ENCODE measurements at regions not wholly inside any gene's neighbourhood (a gene's known extent, or its start where the extent isn't known, plus 50 kb on each side); places are given as distances from the start of the nearest gene placed in this dataset.

DNA sequence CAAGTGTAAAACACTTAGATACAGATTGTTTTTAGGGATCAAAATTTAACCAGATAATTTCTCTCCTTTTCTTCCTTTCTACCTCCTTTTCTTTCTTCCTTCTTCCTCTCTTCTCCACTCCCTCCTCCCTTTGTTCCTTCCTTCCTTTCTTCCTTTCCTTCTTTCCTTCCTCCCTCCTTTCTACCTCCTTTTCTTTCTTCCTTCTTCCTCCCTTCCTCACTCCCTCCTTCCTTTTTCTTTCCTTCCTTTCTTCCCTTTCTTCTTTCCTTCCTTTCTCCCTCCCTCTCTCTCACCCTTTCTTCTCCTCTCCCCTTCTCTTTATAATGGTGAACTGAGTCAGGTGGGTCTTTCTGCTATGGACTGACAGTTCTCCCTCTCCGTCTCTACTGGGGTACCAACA, 397.5 kb upstream of the CDH11 start:
- DNase-seq: no peak

- DNase-seq: no peak
Observed at GRCh38 chr16:65515193-65515592, 393.3 kb upstream of the CDH11 start.

DNA sequence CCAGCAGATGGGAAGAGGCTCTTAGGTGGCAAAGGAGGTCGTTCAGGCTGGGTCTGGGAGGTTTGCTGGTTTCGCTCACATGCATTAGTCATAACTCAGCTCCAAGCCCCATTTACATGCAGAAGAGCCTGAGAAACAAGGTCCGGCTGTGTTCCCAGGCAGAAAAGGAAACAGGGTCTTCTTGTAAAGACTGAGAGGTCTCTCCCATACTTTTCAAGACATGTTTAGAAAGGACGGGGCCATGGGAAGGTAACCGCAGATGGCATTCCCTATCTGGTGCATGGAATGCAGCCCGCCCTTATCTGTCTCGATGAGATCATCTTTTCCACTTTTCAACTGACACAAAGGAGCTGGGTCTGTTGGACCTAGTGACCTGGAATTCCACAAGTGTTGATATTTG, 389.0 kb upstream of the CDH11 start:
- no peak for DNase-seq

DNA sequence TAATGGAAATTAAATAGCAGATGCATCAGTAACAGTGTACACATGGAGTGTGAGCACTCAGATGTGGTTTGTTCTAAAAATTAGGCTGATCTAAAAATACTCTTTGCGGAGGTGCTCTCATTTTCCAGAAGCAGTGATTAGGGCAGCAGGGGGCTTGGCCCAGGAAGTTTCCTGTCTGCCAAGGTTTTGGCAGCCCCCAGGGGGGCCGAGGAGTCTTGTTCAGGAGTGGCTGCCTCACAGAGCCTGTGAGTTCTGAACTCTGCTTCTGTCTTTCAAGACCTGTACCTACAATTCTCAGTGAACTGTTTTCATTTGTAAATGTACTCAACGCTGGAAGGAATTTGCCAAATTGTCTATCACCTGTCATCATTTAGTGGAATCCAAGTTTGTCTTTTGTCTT, 388.4 kb upstream of the CDH11 start:
- DNase-seq: no peak

DNA sequence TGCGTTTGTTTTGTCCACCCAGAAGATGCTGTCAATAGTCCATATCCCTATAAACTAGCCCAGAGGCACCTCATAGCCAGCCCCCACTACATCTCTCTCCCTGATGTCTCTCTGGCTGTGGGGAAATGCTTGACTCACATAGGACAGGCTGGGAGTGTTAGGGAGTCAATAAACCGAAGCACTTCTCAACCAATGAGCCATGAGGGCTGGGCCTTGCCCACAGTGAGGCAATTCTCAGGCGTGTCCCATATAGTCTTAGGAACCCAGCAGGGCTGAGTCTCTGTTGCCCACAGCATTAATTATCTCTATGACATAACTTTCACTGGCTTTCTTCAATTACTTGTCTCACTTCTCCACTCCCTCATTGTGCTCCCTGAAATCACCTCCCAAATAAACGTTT, 387.3 kb upstream of the CDH11 start:
- no peak for DNase-seq

- DNase-seq: no peak
Observed at GRCh38 chr16:65500919-65501318, 379.1 kb upstream of the CDH11 start.

DNA sequence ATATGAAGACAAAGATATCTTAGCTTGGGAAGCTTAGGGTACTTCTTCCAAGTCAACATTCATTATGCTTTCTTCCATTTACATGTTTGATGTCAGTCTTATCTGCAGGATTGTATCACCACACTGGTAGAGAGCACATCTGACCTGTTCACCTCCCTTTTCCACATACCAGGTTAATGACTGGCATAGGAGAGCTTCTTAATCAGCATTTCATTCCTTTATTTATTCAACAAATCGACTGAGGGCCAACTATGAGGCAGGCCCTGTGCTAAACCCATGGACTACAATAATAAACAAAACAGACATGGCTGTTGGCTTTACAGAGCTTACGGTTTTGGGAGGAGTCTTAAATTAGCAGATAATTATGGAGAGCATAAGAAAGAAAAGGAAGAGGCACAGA, 378.1 kb upstream of the CDH11 start:
- no peak for DNase-seq

GRCh38 chr16:65499566-65499965, 377.7 kb upstream of the CDH11 start:
- DNase-seq: no peak

DNA sequence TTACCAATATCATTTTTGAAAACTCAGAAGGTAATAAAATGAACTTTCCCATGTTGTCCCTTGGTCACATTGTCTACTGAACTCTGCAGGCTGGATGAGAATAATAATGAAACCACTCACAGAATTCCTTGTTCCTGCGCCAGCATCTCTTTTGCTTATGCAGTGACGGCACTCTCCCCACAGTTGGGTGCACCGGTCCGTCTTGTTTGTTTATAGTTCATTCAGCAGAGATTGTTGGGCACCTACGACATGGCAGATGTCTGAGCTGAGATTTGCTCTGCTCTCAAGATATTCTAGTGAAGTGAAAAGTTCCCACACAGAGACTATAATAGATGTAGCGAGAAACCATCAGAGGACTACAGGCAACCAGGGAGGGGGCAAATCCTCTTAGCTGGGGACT, 375.7 kb upstream of the CDH11 start:
- DNase-seq: no peak

- no peak for DNase-seq
Observed at GRCh38 chr16:65495106-65495505, 373.2 kb upstream of the CDH11 start.

DNA sequence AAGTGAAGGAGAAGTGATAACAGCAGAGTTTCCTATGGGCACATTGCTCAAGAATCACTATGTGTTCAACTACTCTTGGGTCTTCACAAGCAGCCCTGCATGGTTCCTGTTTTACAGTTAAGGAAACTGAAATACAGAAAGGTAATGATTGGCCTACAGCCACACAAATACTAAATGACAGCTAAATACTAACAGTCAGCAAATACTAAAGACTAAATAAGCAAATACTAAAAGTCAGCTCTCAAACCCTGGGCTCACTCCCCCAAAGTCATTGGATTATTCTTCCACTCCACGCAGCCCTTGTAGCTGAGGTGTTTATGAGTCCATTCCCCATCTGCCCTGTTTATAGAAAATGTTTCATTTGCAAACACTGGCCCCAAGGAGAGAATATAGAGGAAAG, 372.7 kb upstream of the CDH11 start:
- no peak for DNase-seq

GRCh38 chr16:65494080-65494479, 372.2 kb upstream of the CDH11 start:
- DNase-seq: no peak

DNA sequence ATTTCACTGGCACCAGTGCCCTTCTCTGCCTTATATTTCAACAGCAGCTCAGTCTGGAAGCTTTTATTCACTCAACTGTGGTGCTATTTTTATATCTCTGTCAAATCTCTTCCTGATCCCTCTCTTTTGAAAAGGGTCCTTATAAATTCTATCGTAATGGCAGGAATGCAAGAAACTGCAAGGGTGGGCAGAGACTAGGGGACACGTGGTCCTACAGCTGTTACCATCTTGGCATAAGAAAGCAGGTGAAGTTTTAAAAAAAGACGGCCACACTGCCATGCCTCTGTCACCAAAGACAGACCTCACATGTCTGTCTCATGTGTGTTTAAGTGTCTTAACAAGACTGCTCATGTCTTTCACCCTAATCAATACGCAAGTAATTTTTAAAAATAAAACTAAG, 368.4 kb upstream of the CDH11 start:
- DNase-seq: no peak

GRCh38 chr16:65489531-65490023, 367.7 kb upstream of the CDH11 start:
- DNase-seq: no peak

- no peak for DNase-seq
Observed at GRCh38 chr16:65487231-65487630, 365.4 kb upstream of the CDH11 start.

- no peak for DNase-seq
Observed at GRCh38 chr16:65481956-65482355, 360.1 kb upstream of the CDH11 start.

GRCh38 chr16:65480281-65481091, 358.6 kb upstream of the CDH11 start:
- DNase-seq: no peak

DNA sequence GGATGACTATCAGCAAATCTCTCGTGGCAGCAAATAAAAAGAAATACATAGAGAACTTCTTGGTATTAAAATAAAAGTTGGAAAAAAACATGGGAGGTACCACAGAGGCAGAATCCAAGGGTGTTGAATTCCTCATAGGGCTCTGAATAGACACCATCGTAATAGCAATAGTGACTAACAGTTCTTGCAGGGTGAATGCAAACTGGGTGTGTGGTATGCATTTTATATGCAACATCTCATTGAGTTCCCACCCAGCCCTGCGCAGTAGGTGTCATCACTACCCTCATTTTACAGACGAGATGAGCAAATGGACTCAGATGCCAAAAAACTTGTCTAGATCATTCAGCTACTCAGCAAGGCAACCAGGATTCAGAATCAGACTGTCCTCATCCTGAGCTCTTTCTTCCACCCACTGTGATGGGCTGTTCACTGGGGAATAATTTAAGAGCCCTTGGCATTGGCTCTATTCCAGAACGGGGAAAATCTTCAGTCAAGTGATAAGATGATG, 354.6 kb upstream of the CDH11 start:
- DNase-seq: no peak

GRCh38 chr16:65473699-65474098, 351.8 kb upstream of the CDH11 start:
- no peak for DNase-seq

DNA sequence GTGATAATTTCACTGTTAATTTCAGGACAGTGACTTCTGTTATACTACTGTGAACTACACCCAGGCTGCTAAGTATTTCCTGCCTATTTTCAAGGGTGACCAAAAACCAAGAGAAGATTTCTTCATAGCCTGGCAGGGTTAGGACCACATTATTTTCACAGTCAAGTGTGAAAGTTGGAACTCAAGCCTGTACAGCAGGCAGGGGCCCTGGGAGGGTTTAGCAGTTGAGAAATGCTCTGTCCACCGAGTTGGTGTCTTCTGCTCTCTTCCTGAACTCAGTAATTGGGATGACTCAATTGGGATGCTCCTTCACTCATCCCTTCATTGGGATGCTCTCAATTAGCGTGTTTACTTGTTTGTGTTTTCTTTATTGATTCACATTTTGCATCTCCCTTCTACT, 347.3 kb upstream of the CDH11 start:
- DNase-seq: no peak

GRCh38 chr16:65468133-65468532, 346.3 kb upstream of the CDH11 start:
- no peak for DNase-seq

GRCh38 chr16:65463652-65464260, 341.9 kb upstream of the CDH11 start:
- no peak for DNase-seq

DNA sequence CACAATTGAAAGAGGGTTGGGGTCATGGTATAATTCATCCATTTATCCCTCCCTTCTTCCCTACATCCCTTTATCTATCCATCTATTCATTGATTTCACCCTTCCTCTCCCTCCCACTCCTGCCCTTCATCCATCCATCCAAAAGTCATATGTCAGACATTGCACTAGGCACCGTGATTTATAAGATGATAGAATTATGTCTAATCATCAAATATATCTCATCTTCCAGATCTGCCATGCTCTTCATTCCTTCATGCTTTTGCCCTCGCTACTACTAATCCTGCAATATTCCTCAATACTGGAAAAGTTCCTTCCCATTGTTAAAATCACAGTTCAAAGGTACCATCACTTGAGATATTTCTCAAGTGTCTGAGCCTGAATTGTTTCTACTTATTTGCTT, 335.2 kb upstream of the CDH11 start:
- DNase-seq: no peak

GRCh38 chr16:65455761-65456160, 333.9 kb upstream of the CDH11 start:
- no peak for DNase-seq

DNA sequence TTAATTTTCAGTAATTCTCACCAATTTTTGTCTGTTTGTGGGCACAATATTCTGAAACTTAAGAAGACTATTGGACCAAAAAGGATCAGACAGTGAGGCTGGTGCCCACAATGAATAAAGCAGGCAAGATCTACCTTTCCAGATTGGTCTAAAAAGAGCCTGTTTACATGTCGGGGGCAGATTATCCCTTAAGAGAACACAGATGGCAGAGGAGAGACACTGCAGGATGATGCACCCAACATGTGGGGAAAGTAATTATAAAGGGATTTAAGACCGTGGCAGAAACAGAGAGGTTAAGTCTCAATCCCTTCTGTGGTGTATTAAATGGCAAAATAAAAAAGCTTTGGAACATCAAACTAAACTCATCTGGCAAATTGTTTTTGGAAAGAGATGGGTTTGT, 331.8 kb upstream of the CDH11 start:
- DNase-seq: no peak
